ENCODE measurements at regions not wholly inside any gene's neighbourhood (a gene's known extent, or its start where the extent isn't known, plus 50 kb on each side); places are given as distances from the start of the nearest gene placed in this dataset.

DNA sequence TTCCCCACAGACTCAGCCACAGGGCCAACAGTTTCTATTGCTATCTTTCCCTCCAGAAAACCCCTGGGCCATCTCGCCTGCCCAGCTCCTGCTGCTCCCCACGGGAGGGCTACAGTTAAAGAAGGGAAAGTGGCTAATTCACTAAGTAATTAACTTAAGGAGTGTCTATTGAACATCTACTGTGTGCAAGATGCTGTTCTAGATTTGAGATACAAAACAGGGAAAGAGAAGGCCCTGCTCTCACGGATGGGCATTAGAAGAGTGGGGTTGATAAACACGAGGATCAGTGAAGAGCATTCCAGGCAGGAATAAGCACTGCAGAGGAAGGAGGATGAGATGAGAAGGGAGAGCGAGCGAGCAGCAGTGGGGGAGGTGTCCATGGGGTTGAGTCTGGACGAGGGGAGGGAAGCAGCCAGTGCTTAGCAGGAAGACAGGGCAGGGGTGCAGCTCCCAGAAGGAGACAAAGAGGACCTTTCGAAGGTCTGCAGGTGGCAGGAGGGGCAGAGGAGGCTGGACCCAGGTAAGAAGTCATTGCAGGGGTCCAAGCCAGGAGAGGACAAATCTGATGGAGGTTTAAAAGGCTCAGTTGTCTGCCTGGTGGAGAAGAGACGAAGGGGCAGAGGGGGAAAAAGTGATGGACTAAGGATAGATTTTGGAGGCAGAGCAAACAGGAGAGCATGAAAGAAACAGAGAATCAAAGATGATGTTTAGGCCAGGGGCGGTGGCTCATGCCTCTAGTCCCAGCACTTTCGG, 64.7 kb downstream of the KLF15 start:
- no peak overlapping the region for H3K4me3 ChIP-seq (ENCODE audit: control insufficient read depth in 1 of 2, extremely low read depth in 1 of 2, low read length in 1 of 2)
- ChIA-PET CTCF (no interaction called here), POLR2A (no interaction called here)
- DNase-seq (no peak), ATAC-seq (replicated peaks in 1 of 4) (no peak)
- 79% methylated on average over 8 of the region's 11 CpGs for WGBS (ENCODE audit: insufficient coverage)
- Mint-ChIP-seq H3K27ac (no peak overlapping the region), H3K4me1 (no peaks in the 10 kb centered on the region), H3K4me3 (no peak overlapping the region), H3K27me3 (peaks cover 31 to 37% of the 10 kb centered on the region in 2 donors), H3K9me3 (no peaks in the 10 kb centered on the region), H3K36me3 (no peaks in the 10 kb centered on the region)
- no peak overlapping the region for H3K27ac ChIP-seq (ENCODE audit: low read length)
- no peaks in the 10 kb centered on the region for H3K9me3 ChIP-seq
- peaks cover 0 to 4% of the 10 kb centered on the region in 2 experiments for H3K4me1 ChIP-seq (ENCODE audit: control insufficient read depth in 1 of 2, extremely low read depth in 1 of 2, insufficient read depth in 2 of 2, low read length in 2 of 2)
- peaks cover 2 to 42% of the 10 kb centered on the region in 2 experiments for H3K27me3 ChIP-seq (replicated peaks in 1 of 2; ENCODE audit: control insufficient read depth in 2 of 2, extremely low read depth in 1 of 2, insufficient read depth in 2 of 2, low read length in 1 of 2)
- no peaks in the 10 kb centered on the region for H3K36me3 ChIP-seq (ENCODE audit: control insufficient read depth in 2 of 2, extremely low read depth in 1 of 2, insufficient read depth in 1 of 2, low read length in 1 of 2)

DNA sequence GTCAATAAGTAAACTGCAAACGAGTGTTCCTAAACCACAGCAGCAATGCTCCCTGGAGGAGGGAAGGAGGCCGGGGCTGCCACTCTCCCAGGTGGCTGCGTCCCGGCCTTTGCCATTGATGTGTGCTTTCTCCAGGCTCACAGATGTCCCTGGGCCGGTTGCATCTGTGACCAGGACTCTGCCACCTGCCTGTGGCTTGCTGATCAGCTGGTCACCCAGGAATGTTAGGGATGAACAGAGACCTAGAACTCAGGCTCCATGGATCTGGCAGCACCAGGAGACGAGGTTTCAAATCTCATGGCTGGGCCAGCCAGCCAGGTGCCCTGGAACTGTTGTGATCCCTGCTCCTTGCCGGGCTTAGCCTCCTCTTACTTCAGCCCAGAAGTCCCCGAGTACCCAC, 65.7 kb downstream of the KLF15 start:
- 74% methylated on average over 6 of the region's 8 CpGs for WGBS (ENCODE audit: insufficient coverage)
- no peak for ATAC-seq (replicated peaks in 1 of 4)

DNA sequence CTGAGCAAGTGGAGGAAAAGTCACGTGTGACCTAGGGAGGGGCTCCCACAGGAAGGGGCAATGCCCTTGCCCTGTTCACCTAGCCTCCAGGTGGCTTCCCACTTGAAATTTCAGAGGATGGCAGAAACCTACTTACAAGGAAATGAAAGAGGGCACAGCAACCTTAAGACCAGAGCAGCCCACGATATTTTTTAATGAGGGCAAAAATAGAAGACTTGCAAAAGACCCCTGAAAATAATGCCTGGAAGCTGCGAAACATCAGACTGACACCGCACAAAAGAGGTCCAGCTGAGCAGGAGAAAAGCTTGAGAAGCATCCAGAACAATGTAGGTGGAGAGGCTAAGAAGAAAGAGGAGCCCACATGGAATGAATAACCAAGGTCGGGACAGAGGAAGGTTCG, 66.1 kb downstream of the KLF15 start:
- Histone ChIP-seq H3K27me3 (replicated peaks in 1 of 2; ENCODE audit: control insufficient read depth in 2 of 2, extremely low read depth in 1 of 2, insufficient read depth in 2 of 2, low read length in 1 of 2) (peaks cover 2 to 52% of the 10 kb centered on the region in 2 experiments), H3K9me3 (no peaks in the 10 kb centered on the region), H3K4me1 (ENCODE audit: control insufficient read depth in 1 of 2, extremely low read depth in 1 of 2, insufficient read depth in 2 of 2, low read length in 2 of 2) (peaks cover 0 to 4% of the 10 kb centered on the region in 2 experiments), H3K27ac (ENCODE audit: low read length) (no peak overlapping the region), H3K4me3 (ENCODE audit: control insufficient read depth in 1 of 2, extremely low read depth in 1 of 2, low read length in 1 of 2) (no peak overlapping the region), H3K36me3 (ENCODE audit: control insufficient read depth in 2 of 2, extremely low read depth in 1 of 2, insufficient read depth in 1 of 2, low read length in 1 of 2) (no peaks in the 10 kb centered on the region)
- H3K4me3 Mint-ChIP-seq, result no peak overlapping the region
- no peaks in the 10 kb centered on the region for H3K9me3 Mint-ChIP-seq
- no peaks in the 10 kb centered on the region for H3K4me1 Mint-ChIP-seq
- peaks cover 41 to 46% of the 10 kb centered on the region in 2 donors for H3K27me3 Mint-ChIP-seq
- CTCF ChIA-PET, result no interaction called here
- POLR2A ChIA-PET, result no interaction called here
- ATAC-seq (replicated peaks in 1 of 4) (no peak), DNase-seq (no peak)
- no peaks in the 10 kb centered on the region for H3K36me3 Mint-ChIP-seq
- H3K27ac Mint-ChIP-seq, result no peak overlapping the region
- 81% methylated on average over 6 of the region's 6 CpGs for WGBS (ENCODE audit: insufficient coverage)

More for the DNA sequence above, 65.7 kb downstream of the KLF15 start:
- Mint-ChIP-seq H3K4me1 (no peaks in the 10 kb centered on the region), H3K27me3 (peaks cover 38 to 42% of the 10 kb centered on the region in 2 donors), H3K27ac (no peak overlapping the region), H3K36me3 (no peaks in the 10 kb centered on the region), H3K9me3 (no peaks in the 10 kb centered on the region), H3K4me3 (no peak overlapping the region)
- peaks cover 0 to 4% of the 10 kb centered on the region in 2 experiments for H3K4me1 ChIP-seq (ENCODE audit: control insufficient read depth in 1 of 2, extremely low read depth in 1 of 2, insufficient read depth in 2 of 2, low read length in 2 of 2)
- no peaks in the 10 kb centered on the region for H3K9me3 ChIP-seq
- H3K27me3 ChIP-seq (replicated peaks in 1 of 2; ENCODE audit: control insufficient read depth in 2 of 2, extremely low read depth in 1 of 2, insufficient read depth in 2 of 2, low read length in 1 of 2), result peaks cover 2 to 49% of the 10 kb centered on the region in 2 experiments
- no peaks in the 10 kb centered on the region for H3K36me3 ChIP-seq (ENCODE audit: control insufficient read depth in 2 of 2, extremely low read depth in 1 of 2, insufficient read depth in 1 of 2, low read length in 1 of 2)
- H3K27ac ChIP-seq (ENCODE audit: low read length), result no peak overlapping the region
- ChIA-PET POLR2A (no interaction called here), CTCF (no interaction called here)
- no peak overlapping the region for H3K4me3 ChIP-seq (ENCODE audit: control insufficient read depth in 1 of 2, extremely low read depth in 1 of 2, low read length in 1 of 2)
- DNase-seq, result no peak

DNA sequence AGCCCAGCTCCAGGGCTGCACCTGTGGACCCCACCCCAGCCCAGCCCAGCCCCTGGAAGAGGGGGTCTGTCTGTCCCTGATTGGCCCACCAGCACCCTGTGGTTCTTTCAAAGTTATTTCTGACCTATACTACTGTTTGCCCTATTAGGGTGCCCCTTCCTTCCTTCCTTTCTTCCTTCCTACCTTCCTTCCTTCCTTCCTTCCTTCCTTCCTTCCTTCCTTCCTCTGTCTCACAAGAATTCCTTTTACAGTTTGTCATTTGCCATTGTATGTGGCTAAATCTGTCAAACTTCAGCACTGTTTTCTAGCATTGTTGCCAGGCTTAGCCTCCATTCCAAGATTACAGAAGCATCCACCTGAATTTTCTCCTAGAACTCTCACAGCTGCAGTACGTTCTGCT, 66.9 kb downstream of the KLF15 start:
- no peak overlapping the region for H3K27ac ChIP-seq (ENCODE audit: low read length)
- CTCF ChIA-PET, result no interaction called here
- Mint-ChIP-seq H3K4me1 (no peaks in the 10 kb centered on the region), H3K27me3 (peaks cover 44 to 50% of the 10 kb centered on the region in 2 donors), H3K27ac (no peak overlapping the region), H3K36me3 (no peaks in the 10 kb centered on the region), H3K9me3 (no peaks in the 10 kb centered on the region), H3K4me3 (no peak overlapping the region)
- H3K27me3 ChIP-seq (replicated peaks in 1 of 2; ENCODE audit: control insufficient read depth in 2 of 2, extremely low read depth in 1 of 2, insufficient read depth in 2 of 2, low read length in 1 of 2), result peaks cover 2 to 50% of the 10 kb centered on the region in 2 experiments
- no peak for ATAC-seq (replicated peaks in 1 of 4)
- POLR2A ChIA-PET, result no interaction called here
- WGBS (ENCODE audit: insufficient coverage), result no CpG with 5 or more reads among the region's 1 CpG
- no peak overlapping the region for H3K4me3 ChIP-seq (ENCODE audit: control insufficient read depth in 1 of 2, extremely low read depth in 1 of 2, low read length in 1 of 2)
- no peaks in the 10 kb centered on the region for H3K9me3 ChIP-seq
- DNase-seq, result no peak
- peaks cover 0 to 4% of the 10 kb centered on the region in 2 experiments for H3K4me1 ChIP-seq (ENCODE audit: control insufficient read depth in 1 of 2, extremely low read depth in 1 of 2, insufficient read depth in 2 of 2, low read length in 2 of 2)
- H3K36me3 ChIP-seq (ENCODE audit: control insufficient read depth in 2 of 2, extremely low read depth in 1 of 2, insufficient read depth in 1 of 2, low read length in 1 of 2), result no peaks in the 10 kb centered on the region

GRCh38 chr3:126289096-126289495, 68.1 kb downstream of the KLF15 start:
- Mint-ChIP-seq H3K4me1 (no peaks in the 10 kb centered on the region), H3K9me3 (no peaks in the 10 kb centered on the region), H3K36me3 (no peaks in the 10 kb centered on the region), H3K27me3 (peaks cover 45 to 54% of the 10 kb centered on the region in 2 donors), H3K4me3 (no peak overlapping the region), H3K27ac (no peak overlapping the region)
- DNase-seq (no peak), ATAC-seq (replicated peaks in 1 of 4) (no peak)
- no peak overlapping the region for H3K27ac ChIP-seq (ENCODE audit: low read length)
- peaks cover 0 to 4% of the 10 kb centered on the region in 2 experiments for H3K4me1 ChIP-seq (ENCODE audit: control insufficient read depth in 1 of 2, extremely low read depth in 1 of 2, insufficient read depth in 2 of 2, low read length in 2 of 2)
- no peaks in the 10 kb centered on the region for H3K36me3 ChIP-seq (ENCODE audit: control insufficient read depth in 2 of 2, extremely low read depth in 1 of 2, insufficient read depth in 1 of 2, low read length in 1 of 2)
- no peaks in the 10 kb centered on the region for H3K9me3 ChIP-seq
- CTCF ChIA-PET, result no interaction called here
- no CpG with 5 or more reads among the region's 1 CpG for WGBS (ENCODE audit: insufficient coverage)
- no peak overlapping the region for H3K4me3 ChIP-seq (ENCODE audit: control insufficient read depth in 1 of 2, extremely low read depth in 1 of 2, low read length in 1 of 2)
- POLR2A ChIA-PET, result no interaction called here
- peaks cover 2 to 48% of the 10 kb centered on the region in 2 experiments for H3K27me3 ChIP-seq (replicated peaks in 1 of 2; ENCODE audit: control insufficient read depth in 2 of 2, extremely low read depth in 1 of 2, insufficient read depth in 2 of 2, low read length in 1 of 2)

GRCh38 chr3:126288314-126288713, 68.9 kb downstream of the KLF15 start:
- Mint-ChIP-seq H3K4me3 (no peak overlapping the region), H3K36me3 (no peaks in the 10 kb centered on the region), H3K27me3 (peaks cover 47 to 57% of the 10 kb centered on the region in 2 donors), H3K4me1 (no peaks in the 10 kb centered on the region), H3K27ac (no peak overlapping the region), H3K9me3 (no peaks in the 10 kb centered on the region)
- DNase-seq, result no peak
- H3K36me3 ChIP-seq (ENCODE audit: control insufficient read depth in 2 of 2, extremely low read depth in 1 of 2, insufficient read depth in 1 of 2, low read length in 1 of 2), result no peaks in the 10 kb centered on the region
- POLR2A ChIA-PET, result no interaction called here
- peaks cover 2 to 47% of the 10 kb centered on the region in 2 experiments for H3K27me3 ChIP-seq (replicated peaks in 1 of 2; ENCODE audit: control insufficient read depth in 2 of 2, extremely low read depth in 1 of 2, insufficient read depth in 2 of 2, low read length in 1 of 2)
- no peak for ATAC-seq (replicated peaks in 1 of 4)
- H3K4me3 ChIP-seq (ENCODE audit: control insufficient read depth in 1 of 2, extremely low read depth in 1 of 2, low read length in 1 of 2), result no peak overlapping the region
- H3K9me3 ChIP-seq, result no peaks in the 10 kb centered on the region
- peaks cover 0 to 4% of the 10 kb centered on the region in 2 experiments for H3K4me1 ChIP-seq (ENCODE audit: control insufficient read depth in 1 of 2, extremely low read depth in 1 of 2, insufficient read depth in 2 of 2, low read length in 2 of 2)
- CTCF ChIA-PET, result no interaction called here
- H3K27ac ChIP-seq (ENCODE audit: low read length), result no peak overlapping the region
- WGBS (ENCODE audit: insufficient coverage), result 29% methylated on average over 20 of the region's 20 CpGs
